ENCODE measurements at regions not wholly inside any gene's neighbourhood (a gene's known extent, or its start where the extent isn't known, plus 50 kb on each side); places are given as distances from the start of the nearest gene placed in this dataset.

DNA sequence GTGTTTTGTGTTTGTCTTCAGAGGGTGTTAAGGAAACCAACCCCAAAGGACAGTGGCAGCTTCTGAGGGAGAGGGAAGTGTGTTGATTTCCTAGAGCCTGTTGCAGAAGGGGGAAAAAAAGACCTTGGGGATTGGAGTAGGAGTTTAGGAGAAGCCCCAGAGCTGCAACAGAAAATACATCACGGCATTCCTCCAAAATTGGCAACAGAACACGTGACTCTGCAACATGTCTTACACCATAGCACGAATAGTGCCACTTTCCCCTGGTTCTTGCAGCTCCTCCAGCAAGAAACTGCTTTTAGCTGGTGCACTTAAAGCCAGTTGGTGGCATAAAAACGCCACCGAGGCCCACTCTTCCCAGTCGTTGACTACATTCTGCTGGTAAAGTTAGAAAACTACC is 473.0 kb downstream of the CD83 start:
- no peak overlapping the region for H2AFZ ChIP-seq (ENCODE audit: low read length)

DNA sequence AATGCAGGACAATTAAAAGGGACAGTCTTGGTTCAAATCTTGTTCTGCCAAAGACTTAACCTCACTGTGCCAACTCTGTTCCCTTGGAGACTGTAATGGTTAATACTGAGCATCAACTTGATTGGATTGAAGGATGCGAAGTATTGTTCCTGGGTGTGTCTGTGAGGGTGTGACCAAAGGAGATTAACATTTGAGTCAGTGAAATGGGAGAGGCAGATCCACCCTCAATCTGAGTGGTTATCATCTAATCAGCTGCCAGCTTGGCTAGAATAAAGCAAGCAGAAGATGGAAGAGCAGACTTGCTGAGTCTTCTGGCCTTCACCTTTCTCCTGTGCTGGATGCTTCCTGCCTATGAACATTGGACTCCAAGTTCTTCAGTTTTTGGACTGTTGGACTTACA is 474.4 kb downstream of the CD83 start:
- no peak overlapping the region for H3K4me3 ChIP-seq (replicated peaks in 1 of 4; ENCODE audit: control extremely low read depth in 1 of 4, insufficient read depth in 1 of 4, low read depth in 3 of 4, low read length in 4 of 4)
- no peaks in the 10 kb centered on the region for H3K27me3 ChIP-seq (ENCODE audit: control insufficient read depth, insufficient read depth, low read length)
- H3K36me3 ChIP-seq (ENCODE audit: control insufficient read depth, insufficient read depth, low read length) = no peaks in the 10 kb centered on the region
- DNase-seq (ENCODE audit: low read depth in 2 of 2) = no peak
- H3K9me3 ChIP-seq (ENCODE audit: control insufficient read depth, insufficient read depth, low read depth, low read length) = no peaks in the 10 kb centered on the region
- H3K9ac ChIP-seq (ENCODE audit: insufficient read depth, low read length) = no peak overlapping the region
- H4K20me1 ChIP-seq (ENCODE audit: control insufficient read depth, extremely low read depth, insufficient read depth, low read length) = no peaks in the 10 kb centered on the region
- no peaks in the 10 kb centered on the region for H3K79me2 ChIP-seq (ENCODE audit: control insufficient read depth, insufficient read depth, low read length)
- no peak for TF ChIP-seq CTCF (conservative IDR thresholded peaks at IDR 0.05 in 1 of 2, IDR thresholded peaks at IDR 0.05 in 1 of 2; ENCODE audit: low read depth in 1 of 2, low read length in 2 of 2)
- H3K4me1 ChIP-seq (ENCODE audit: control insufficient read depth, extremely low read depth, insufficient read depth, low read length) = no peaks in the 10 kb centered on the region
- H3K4me2 ChIP-seq (ENCODE audit: extremely low read depth, insufficient read depth, low read length) = no peak overlapping the region
- H3K27ac ChIP-seq (ENCODE audit: insufficient read depth, low read length) = no peak overlapping the region
- H2AFZ ChIP-seq (ENCODE audit: low read length) = no peak overlapping the region

More for the DNA sequence above, 473.0 kb downstream of the CD83 start:
- H3K4me2 ChIP-seq (ENCODE audit: extremely low read depth, insufficient read depth, low read length) = no peak overlapping the region
- H3K4me1 ChIP-seq (ENCODE audit: control insufficient read depth, extremely low read depth, insufficient read depth, low read length) = no peaks in the 10 kb centered on the region
- H3K79me2 ChIP-seq (ENCODE audit: control insufficient read depth, insufficient read depth, low read length) = no peaks in the 10 kb centered on the region
- no peaks in the 10 kb centered on the region for H3K36me3 ChIP-seq (ENCODE audit: control insufficient read depth, insufficient read depth, low read length)
- H3K27me3 ChIP-seq (ENCODE audit: control insufficient read depth, insufficient read depth, low read length) = no peaks in the 10 kb centered on the region
- H4K20me1 ChIP-seq (ENCODE audit: control insufficient read depth, extremely low read depth, insufficient read depth, low read length) = no peaks in the 10 kb centered on the region
- no peak overlapping the region for H3K4me3 ChIP-seq (replicated peaks in 1 of 4; ENCODE audit: control extremely low read depth in 1 of 4, insufficient read depth in 1 of 4, low read depth in 3 of 4, low read length in 4 of 4)
- no peak for TF ChIP-seq EZH2 (IDR thresholded peaks at IDR 0.05; ENCODE audit: low read length, missing control alignments)
- H3K9ac ChIP-seq (ENCODE audit: insufficient read depth, low read length) = no peak overlapping the region
- no peaks in the 10 kb centered on the region for H3K9me3 ChIP-seq (ENCODE audit: control insufficient read depth, insufficient read depth, low read depth, low read length)
- no peak overlapping the region for H3K27ac ChIP-seq (ENCODE audit: insufficient read depth, low read length)
- DNase-seq (ENCODE audit: low read depth in 2 of 2) = no peak

DNA sequence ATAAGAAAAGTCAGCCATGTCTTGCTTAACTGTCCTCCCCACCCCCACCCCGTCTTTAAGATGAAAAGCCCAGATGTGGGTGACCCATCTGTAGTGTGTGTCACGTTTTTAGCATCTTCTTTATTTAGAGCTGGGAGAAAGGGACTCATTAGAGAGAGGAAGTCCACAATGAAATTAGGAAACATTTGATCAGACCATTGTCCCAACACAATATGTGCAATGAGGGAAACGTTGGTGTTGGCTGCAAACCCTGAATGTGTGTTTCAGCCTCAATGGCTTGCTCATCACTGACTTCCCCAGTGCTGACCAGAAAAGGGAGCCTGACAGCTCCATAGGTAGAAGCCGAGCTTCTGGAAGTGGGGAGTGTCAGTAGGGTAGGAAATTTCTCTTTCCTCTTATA is 475.7 kb downstream of the CD83 start:
- H3K9me3 ChIP-seq (ENCODE audit: control insufficient read depth, insufficient read depth, low read depth, low read length) = no peaks in the 10 kb centered on the region
- H3K79me2 ChIP-seq (ENCODE audit: control insufficient read depth, insufficient read depth, low read length) = no peaks in the 10 kb centered on the region
- H3K36me3 ChIP-seq (ENCODE audit: control insufficient read depth, insufficient read depth, low read length) = no peaks in the 10 kb centered on the region
- no peaks in the 10 kb centered on the region for H4K20me1 ChIP-seq (ENCODE audit: control insufficient read depth, extremely low read depth, insufficient read depth, low read length)
- H3K27ac ChIP-seq (ENCODE audit: insufficient read depth, low read length) = no peak overlapping the region
- H2AFZ ChIP-seq (ENCODE audit: low read length) = no peak overlapping the region
- no peak overlapping the region for H3K9ac ChIP-seq (ENCODE audit: insufficient read depth, low read length)
- no peaks in the 10 kb centered on the region for H3K27me3 ChIP-seq (ENCODE audit: control insufficient read depth, insufficient read depth, low read length)
- no peak overlapping the region for H3K4me2 ChIP-seq (ENCODE audit: extremely low read depth, insufficient read depth, low read length)
- H3K4me3 ChIP-seq (replicated peaks in 1 of 4; ENCODE audit: control extremely low read depth in 1 of 4, insufficient read depth in 1 of 4, low read depth in 3 of 4, low read length in 4 of 4) = no peak overlapping the region
- TF ChIP-seq EZH2 (IDR thresholded peaks at IDR 0.05; ENCODE audit: low read length, missing control alignments) (no peak), CTCF (conservative IDR thresholded peaks at IDR 0.05 in 1 of 2, IDR thresholded peaks at IDR 0.05 in 1 of 2; ENCODE audit: low read depth in 1 of 2, low read length in 2 of 2) (no peak)
- DNase-seq (ENCODE audit: low read depth in 2 of 2) = no peak
- H3K4me1 ChIP-seq (ENCODE audit: control insufficient read depth, extremely low read depth, insufficient read depth, low read length) = no peaks in the 10 kb centered on the region
